HEK293 (cell line): ENCODE measurements at regions not wholly inside any gene's neighbourhood (a gene's known extent, or its start where the extent isn't known, plus 50 kb on each side); places are given as distances from the start of the nearest gene placed in this dataset.

ENCODE experiments used
- CTCF ChIA-PET: fragments of 350-600 bp; formaldehyde crosslinking; extraction: SDS; loops from one replicate; lab custom pipeline; 2021; ENCODE audit warnings: antibody characterized with exemption; lab: Yijun Ruan, JAX
- POLR2A ChIA-PET: fragments of 300-600 bp; formaldehyde crosslinking; extraction: SDS; loops from one replicate; lab custom pipeline; 2020; ENCODE audit warnings: antibody characterized with exemption, inconsistent platforms; lab: Yijun Ruan, JAX
- H3K27ac ChIP-seq: fragments of 200-500 bp; sonication (Bioruptor generic); 2 replicates; pipeline ENCODE4 v1.5.1; 2014; ENCODE audit warnings: low read depth, low read length, control low read depth, inconsistent platforms; ENCODE audit errors: extremely low read depth
- H3K36me3 ChIP-seq, 2 experiments: fragments of 200-500 bp in 1 of 2; sonication (Bioruptor generic) in 1 of 2; 1 replicate in 1 of 2; 2 replicates in 1 of 2; pipeline ENCODE4 v1.5.1; 2014 to 2017; ENCODE audit warnings: inconsistent platforms in 2 of 2, low read length in 2 of 2; ENCODE audit not compliant: control insufficient read depth in 2 of 2, insufficient read depth in 1 of 2
- H3K4me1 ChIP-seq: fragments of 200-500 bp; sonication (Bioruptor generic); 2 replicates; pipeline ENCODE4 v1.5.1; 2014; ENCODE audit warnings: mild to moderate bottlenecking, low read length, inconsistent platforms; ENCODE audit not compliant: control insufficient read depth, insufficient read depth
- H3K4me3 ChIP-seq: 2 replicates; pipeline ENCODE4 v1.5.1; 2011; ENCODE audit warnings: low read depth, mild to moderate bottlenecking, control low read depth, low read length, moderate library complexity
- H3K9me3 ChIP-seq: fragments of 200-500 bp; sonication (Bioruptor generic); 2 replicates; pipeline ENCODE4 v1.5.1; 2014; ENCODE audit warnings: low read depth, low read length, inconsistent platforms; ENCODE audit not compliant: control insufficient read depth, insufficient read depth
- BCL11B ChIP-seq: fragments of 450-650 bp; formaldehyde crosslinking; IDR thresholded peaks from 2 replicates; pipeline ENCODE4 v1.5.1; 2016; ENCODE audit warnings: low read depth, missing biosample characterization, missing genetic modification characterization
- KLF10 ChIP-seq: fragments of 450-650 bp; IDR thresholded peaks from 2 replicates; pipeline ENCODE4 v1.5.1; 2018; ENCODE audit warnings: missing biosample characterization, mild to moderate bottlenecking, missing genetic modification characterization
- ZEB2 ChIP-seq: fragments of 450-650 bp; formaldehyde crosslinking; IDR thresholded peaks from 2 replicates; pipeline ENCODE4 v1.5.1; 2016; ENCODE audit warnings: missing biosample characterization, missing genetic modification characterization
- ZNF155 ChIP-seq: fragments of 450-650 bp; formaldehyde crosslinking; IDR thresholded peaks from 2 replicates; pipeline ENCODE4 v1.5.1; 2016; ENCODE audit warnings: missing biosample characterization, missing genetic modification characterization
- ZNF292 ChIP-seq: fragments of 450-650 bp; formaldehyde crosslinking; IDR thresholded peaks from 2 replicates; pipeline ENCODE4 v1.5.1; 2016; ENCODE audit warnings: low read depth, missing biosample characterization, missing genetic modification characterization, borderline replicate concordance
- ZNF354C ChIP-seq: fragments of 450-650 bp; formaldehyde crosslinking; IDR thresholded peaks from 2 replicates; pipeline ENCODE4 v1.5.1; 2016; ENCODE audit warnings: missing biosample characterization, missing genetic modification characterization, low read depth, borderline replicate concordance
- ZNF391 ChIP-seq: fragments of 450-650 bp; formaldehyde crosslinking; IDR thresholded peaks from 2 replicates; pipeline ENCODE4 v1.5.1; 2016; ENCODE audit warnings: low read depth, missing biosample characterization, missing genetic modification characterization, borderline replicate concordance
- ZNF394 ChIP-seq: fragments of 450-650 bp; formaldehyde crosslinking; IDR thresholded peaks from 2 replicates; pipeline ENCODE4 v1.5.1; 2016; ENCODE audit warnings: missing biosample characterization, missing genetic modification characterization, mild to moderate bottlenecking, moderate library complexity, borderline replicate concordance
- ZNF416 ChIP-seq: fragments of 450-650 bp; formaldehyde crosslinking; IDR thresholded peaks from 2 replicates; pipeline ENCODE4 v1.5.1; 2016; ENCODE audit warnings: missing biosample characterization, missing genetic modification characterization
- ZNF544 ChIP-seq: fragments of 450-650 bp; formaldehyde crosslinking; IDR thresholded peaks from 2 replicates; pipeline ENCODE4 v1.5.0; 2017; ENCODE audit warnings: missing biosample characterization, missing genetic modification characterization
- ZNF654 ChIP-seq: fragments of 450-650 bp; formaldehyde crosslinking; IDR thresholded peaks from 2 replicates; pipeline ENCODE4 v1.5.1; 2016; ENCODE audit warnings: low read depth, missing biosample characterization, missing genetic modification characterization
- ZNF707 ChIP-seq: fragments of 450-650 bp; formaldehyde crosslinking; IDR thresholded peaks from 2 replicates; pipeline ENCODE4 v1.5.1; 2016; ENCODE audit warnings: missing biosample characterization, missing genetic modification characterization
- ZNF837 ChIP-seq: fragments of 450-650 bp; formaldehyde crosslinking; IDR thresholded peaks from 2 replicates; pipeline ENCODE4 v1.5.1; 2016; ENCODE audit warnings: missing biosample characterization, missing genetic modification characterization
- TF ChIP-seq, protein P1 (sequence below): fragments of 450-650 bp; formaldehyde crosslinking; conservative IDR thresholded peaks from 2 replicates; pipeline ENCODE4 v1.5.1; 2016; ENCODE audit warnings: low read depth, missing biosample characterization, missing genetic modification characterization
- TF ChIP-seq, protein P2 (sequence below): fragments of 450-650 bp; formaldehyde crosslinking; IDR thresholded peaks from 2 replicates; pipeline ENCODE4 v1.5.1; 2016; ENCODE audit warnings: missing biosample characterization, missing genetic modification characterization
- TF ChIP-seq, protein P3 (sequence below): fragments of 450-650 bp; formaldehyde crosslinking; IDR thresholded peaks from 2 replicates; pipeline ENCODE4 v1.5.1; 2016; ENCODE audit warnings: missing biosample characterization, missing genetic modification characterization
- TF ChIP-seq, protein P4 (sequence below): fragments of 450-650 bp; formaldehyde crosslinking; IDR thresholded peaks from 2 replicates; pipeline ENCODE4 v1.5.1; 2017; ENCODE audit warnings: missing biosample characterization, missing genetic modification characterization

DNA sequence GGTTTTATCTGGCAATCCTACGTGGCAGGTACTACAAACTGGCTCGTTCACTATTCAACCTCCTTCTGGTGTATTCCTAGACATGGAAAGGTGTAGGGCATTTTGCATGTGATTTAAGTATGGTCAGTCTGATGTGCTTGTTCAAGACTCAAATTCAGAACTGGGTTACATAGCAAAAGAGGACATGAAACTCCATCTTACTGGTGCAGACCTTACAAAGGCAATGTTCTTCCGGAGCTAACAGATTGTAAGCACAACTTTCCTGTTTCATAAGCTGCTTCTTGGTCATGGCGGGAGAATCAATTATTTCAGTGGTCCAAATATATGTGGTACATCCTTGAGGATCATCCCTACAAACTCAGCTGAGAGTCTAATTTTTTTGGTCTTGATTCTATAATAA is 703.4 kb downstream of the EPM2A start:
- CTCF ChIA-PET = interaction anchor here (0.7 to 2.0 kb wide), 4 partner anchors 20 to 446 kb away, joined by 3 to 8 read pairs (median 4); no protein-coding TSS in a partner anchor
- Histone ChIP-seq H3K4me3 (no peak overlapping the region), H3K36me3 (no peaks in the 10 kb centered on the region), H3K4me1 (no peaks in the 10 kb centered on the region), H3K27ac (no peak overlapping the region), H3K9me3 (no peaks in the 10 kb centered on the region)
- TF ChIP-seq ZNF292 (tag by site-specific recombination) = no peak
- TF ChIP-seq KLF10 (tag by site-specific recombination) = no peak
- no peak for TF ChIP-seq ZNF837 (tag by site-specific recombination)
- no peak for TF ChIP-seq ZNF544 (tag by site-specific recombination)
- no peak for TF ChIP-seq ZNF416
- TF ChIP-seq, protein P1, sequence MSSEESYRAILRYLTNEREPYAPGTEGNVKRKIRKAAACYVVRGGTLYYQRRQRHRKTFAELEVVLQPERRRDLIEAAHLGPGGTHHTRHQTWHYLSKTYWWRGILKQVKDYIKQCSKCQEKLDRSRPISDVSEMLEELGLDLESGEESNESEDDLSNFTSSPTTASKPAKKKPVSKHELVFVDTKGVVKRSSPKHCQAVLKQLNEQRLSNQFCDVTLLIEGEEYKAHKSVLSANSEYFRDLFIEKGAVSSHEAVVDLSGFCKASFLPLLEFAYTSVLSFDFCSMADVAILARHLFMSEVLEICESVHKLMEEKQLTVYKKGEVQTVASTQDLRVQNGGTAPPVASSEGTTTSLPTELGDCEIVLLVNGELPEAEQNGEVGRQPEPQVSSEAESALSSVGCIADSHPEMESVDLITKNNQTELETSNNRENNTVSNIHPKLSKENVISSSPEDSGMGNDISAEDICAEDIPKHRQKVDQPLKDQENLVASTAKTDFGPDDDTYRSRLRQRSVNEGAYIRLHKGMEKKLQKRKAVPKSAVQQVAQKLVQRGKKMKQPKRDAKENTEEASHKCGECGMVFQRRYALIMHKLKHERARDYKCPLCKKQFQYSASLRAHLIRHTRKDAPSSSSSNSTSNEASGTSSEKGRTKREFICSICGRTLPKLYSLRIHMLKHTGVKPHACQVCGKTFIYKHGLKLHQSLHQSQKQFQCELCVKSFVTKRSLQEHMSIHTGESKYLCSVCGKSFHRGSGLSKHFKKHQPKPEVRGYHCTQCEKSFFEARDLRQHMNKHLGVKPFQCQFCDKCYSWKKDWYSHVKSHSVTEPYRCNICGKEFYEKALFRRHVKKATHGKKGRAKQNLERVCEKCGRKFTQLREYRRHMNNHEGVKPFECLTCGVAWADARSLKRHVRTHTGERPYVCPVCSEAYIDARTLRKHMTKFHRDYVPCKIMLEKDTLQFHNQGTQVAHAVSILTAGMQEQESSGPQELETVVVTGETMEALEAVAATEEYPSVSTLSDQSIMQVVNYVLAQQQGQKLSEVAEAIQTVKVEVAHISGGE (tag by site-specific recombination) = no peak
- no peak for TF ChIP-seq BCL11B (tag by site-specific recombination)
- no peak for TF ChIP-seq ZNF394 (tag by site-specific recombination)
- no peak for TF ChIP-seq ZNF707 (tag by site-specific recombination)
- no peak for TF ChIP-seq ZEB2 (tag by site-specific recombination)
- TF ChIP-seq, protein P2, sequence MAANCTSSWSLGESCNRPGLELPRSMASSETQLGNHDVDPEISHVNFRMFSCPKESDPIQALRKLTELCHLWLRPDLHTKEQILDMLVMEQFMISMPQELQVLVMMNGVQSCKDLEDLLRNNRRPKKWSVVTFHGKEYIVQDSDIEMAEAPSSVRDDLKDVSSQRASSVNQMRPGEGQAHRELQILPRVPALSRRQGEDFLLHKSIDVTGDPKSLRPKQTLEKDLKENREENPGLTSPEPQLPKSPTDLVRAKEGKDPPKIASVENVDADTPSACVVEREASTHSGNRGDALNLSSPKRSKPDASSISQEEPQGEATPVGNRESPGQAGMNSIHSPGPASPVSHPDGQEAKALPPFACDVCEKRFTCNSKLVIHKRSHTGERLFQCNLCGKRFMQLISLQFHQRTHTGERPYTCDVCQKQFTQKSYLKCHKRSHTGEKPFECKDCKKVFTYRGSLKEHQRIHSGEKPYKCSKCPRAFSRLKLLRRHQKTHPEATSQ (tag by site-specific recombination) = no peak
- TF ChIP-seq ZNF155 (tag by site-specific recombination) = no peak
- TF ChIP-seq, protein P3, sequence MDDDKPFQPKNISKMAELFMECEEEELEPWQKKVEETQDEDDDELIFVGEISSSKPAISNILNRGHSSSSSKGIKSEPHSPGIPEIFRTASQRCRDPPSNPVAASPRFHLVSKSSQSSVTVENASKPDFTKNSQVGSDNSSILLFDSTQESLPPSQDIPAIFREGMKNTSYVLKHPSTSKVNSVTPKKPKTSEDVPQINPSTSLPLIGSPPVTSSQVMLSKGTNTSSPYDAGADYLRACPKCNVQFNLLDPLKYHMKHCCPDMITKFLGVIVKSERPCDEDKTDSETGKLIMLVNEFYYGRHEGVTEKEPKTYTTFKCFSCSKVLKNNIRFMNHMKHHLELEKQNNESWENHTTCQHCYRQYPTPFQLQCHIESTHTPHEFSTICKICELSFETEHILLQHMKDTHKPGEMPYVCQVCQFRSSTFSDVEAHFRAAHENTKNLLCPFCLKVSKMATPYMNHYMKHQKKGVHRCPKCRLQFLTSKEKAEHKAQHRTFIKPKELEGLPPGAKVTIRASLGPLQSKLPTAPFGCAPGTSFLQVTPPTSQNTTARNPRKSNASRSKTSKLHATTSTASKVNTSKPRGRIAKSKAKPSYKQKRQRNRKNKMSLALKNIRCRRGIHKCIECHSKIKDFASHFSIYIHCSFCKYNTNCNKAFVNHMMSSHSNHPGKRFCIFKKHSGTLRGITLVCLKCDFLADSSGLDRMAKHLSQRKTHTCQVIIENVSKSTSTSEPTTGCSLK = no peak
- TF ChIP-seq ZNF391 (tag by site-specific recombination) = no peak
- TF ChIP-seq ZNF354C (tag by site-specific recombination) = no peak
- TF ChIP-seq ZNF654 = no peak
- TF ChIP-seq, protein P4, sequence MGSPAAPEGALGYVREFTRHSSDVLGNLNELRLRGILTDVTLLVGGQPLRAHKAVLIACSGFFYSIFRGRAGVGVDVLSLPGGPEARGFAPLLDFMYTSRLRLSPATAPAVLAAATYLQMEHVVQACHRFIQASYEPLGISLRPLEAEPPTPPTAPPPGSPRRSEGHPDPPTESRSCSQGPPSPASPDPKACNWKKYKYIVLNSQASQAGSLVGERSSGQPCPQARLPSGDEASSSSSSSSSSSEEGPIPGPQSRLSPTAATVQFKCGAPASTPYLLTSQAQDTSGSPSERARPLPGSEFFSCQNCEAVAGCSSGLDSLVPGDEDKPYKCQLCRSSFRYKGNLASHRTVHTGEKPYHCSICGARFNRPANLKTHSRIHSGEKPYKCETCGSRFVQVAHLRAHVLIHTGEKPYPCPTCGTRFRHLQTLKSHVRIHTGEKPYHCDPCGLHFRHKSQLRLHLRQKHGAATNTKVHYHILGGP (tag by site-specific recombination) = no peak
- POLR2A ChIA-PET = no interaction called here
